Epithelial cell of esophagus (primary cell): ENCODE measurements at regions not wholly inside any gene's neighbourhood (a gene's known extent, or its start where the extent isn't known, plus 50 kb on each side); places are given as distances from the start of the nearest gene placed in this dataset.

ENCODE experiments used
- DNase-seq: peaks from one replicate; pipeline ENCODE4 v3.0.0; 2010; ENCODE audit warnings: low read depth
- H3K4me3 ChIP-seq: 2 replicates; pipeline ENCODE4 v1.5.1; 2011; ENCODE audit warnings: mild to moderate bottlenecking, low read length, control low read depth
- CTCF ChIP-seq: IDR thresholded peaks from 2 replicates; pipeline ENCODE4 v1.5.1; 2011; ENCODE audit warnings: low read depth, mild to moderate bottlenecking, low read length, control low read depth, inconsistent platforms; ENCODE audit not compliant: insufficient read depth; ENCODE audit errors: missing control alignments

DNA sequence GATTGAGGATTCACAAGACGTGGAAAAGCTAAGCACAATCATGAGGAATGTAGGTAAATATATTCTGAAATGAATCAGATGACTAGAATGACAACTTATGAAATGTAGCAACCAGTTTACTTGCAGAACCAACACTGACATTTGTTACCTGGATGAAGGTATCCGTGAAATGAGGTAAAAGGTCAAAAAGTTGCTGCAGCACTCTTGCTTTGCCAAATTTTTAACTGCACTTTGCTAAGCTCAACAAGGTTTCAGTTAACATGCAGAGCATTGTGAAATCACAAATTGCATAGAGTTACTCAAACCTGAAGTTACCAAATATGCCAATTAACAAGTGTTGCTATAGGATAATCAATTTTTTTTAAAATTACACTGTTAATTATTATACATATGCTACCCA, 1280.1 kb downstream of the KCNT2 start:
- H3K4me3 ChIP-seq: no peak overlapping the region
- peak; percentile 36 for DNase-seq
- TF ChIP-seq CTCF: no peak

- TF ChIP-seq CTCF: no peak
- DNase-seq: no peak
- H3K4me3 ChIP-seq: no peak overlapping the region
These were observed 1280.9 kb downstream of the KCNT2 start for GRCh38 chr1:195327361-195327760.

DNA sequence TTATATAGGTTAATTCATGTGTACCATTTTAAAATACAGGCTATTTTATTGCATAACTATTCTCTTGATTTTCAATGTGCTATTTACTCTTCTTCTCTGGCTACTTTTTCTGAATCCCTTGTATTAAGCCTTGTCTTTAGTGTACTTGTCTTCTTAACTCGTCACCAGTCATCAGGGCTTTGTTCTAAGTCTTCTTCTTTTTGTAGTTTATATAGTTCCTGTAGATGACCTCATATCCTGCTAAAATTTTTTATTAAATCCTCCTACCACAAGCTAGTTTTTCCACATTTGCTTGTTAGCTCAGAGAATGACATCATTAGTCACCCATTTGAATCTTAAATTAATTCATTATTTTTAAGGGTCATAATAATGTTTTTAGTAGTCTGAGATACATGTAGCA, 1281.9 kb downstream of the KCNT2 start:
- no peak for DNase-seq
- no peak overlapping the region for H3K4me3 ChIP-seq
- TF ChIP-seq CTCF: no peak

- no peak for TF ChIP-seq CTCF
- no peak for DNase-seq
- no peak overlapping the region for H3K4me3 ChIP-seq
These were observed 1283.1 kb downstream of the KCNT2 start for GRCh38 chr1:195325181-195325580.

DNA sequence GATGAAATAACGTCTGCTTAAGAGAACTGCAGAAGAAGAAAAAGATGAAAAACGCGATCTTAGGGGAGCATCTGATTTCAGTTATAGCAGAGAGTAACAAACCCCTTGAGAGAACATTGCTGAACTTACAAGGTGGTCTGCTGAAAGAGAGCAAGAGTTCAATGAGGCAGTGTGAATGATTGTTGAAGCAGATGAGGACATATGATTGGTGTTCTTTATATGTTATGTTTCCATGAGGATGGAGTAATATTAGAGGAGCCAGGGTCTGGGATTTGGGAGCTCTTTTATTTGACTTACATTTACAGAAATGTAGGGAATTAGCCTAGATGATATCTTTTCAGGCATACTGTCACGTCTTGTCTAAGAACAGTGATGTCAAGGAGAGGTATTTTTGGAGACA, 1302.0 kb downstream of the KCNT2 start:
- DNase-seq: no peak
- H3K4me3 ChIP-seq: no peak overlapping the region
- no peak for TF ChIP-seq CTCF

DNA sequence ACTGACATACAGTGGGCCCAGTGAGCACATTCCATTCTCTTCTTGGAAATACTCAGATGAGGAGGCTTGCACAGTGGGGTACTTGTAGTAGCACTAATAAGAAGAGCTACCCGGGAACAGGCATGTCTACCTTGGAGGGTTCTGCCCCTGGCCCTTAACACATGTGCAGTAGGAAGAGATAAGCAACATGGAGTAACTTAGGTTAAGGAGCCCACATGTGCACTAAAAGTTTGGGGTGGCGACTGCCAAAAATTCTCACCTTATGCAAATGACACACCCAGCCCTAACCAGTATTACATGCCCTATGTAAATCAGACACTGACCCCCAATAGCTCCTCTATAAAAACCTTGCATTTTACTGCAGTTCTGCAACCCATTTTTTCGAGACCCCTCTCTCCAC, 1313.3 kb downstream of the KCNT2 start:
- no peak for TF ChIP-seq CTCF
- H3K4me3 ChIP-seq: no peak overlapping the region
- no peak for DNase-seq

DNA sequence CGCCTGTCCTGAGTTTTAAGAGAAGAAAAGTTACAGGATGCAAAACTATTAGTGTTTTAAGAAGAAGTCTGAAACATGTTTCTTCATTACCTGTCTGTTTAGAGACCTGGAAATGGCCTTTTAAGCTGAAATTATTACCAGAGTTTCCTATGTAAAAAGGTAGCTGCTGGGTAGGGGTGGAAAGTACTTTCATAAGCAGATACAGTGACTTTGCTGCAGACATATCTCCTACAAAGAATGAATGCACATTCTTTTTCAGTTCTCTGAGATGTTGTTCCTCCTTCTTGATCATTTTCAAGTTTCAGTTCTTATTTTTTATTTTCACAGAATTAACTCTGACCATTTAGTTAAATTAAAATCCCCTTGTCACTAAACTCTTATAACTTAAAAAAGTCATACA, 1329.6 kb downstream of the KCNT2 start:
- DNase-seq: no peak
- no peak for TF ChIP-seq CTCF
- H3K4me3 ChIP-seq: no peak overlapping the region
